GM12878 (cell line): ENCODE measurements at regions not wholly inside any gene's neighbourhood (a gene's known extent, or its start where the extent isn't known, plus 50 kb on each side); places are given as distances from the start of the nearest gene placed in this dataset.
"Not testable (repeated sequence)": the region's sequence is repeated elsewhere in the genome, so short reads cannot be mapped to it uniquely, and the experiment has no call there.

Experiments used
- JUNB ChIP-seq: IDR thresholded peaks from 2 replicates; pipeline ENCODE4 v1.6.1; 2016; ENCODE audit warnings: antibody characterized with exemption, mild to moderate bottlenecking
- MAX ChIP-seq: IDR thresholded peaks from 2 replicates; pipeline ENCODE4 v1.6.1; 2012; ENCODE audit warnings: low read depth, low read length, improper control_type of control experiment
- NFYA ChIP-seq: IDR thresholded peaks from 2 replicates; pipeline ENCODE4 v1.6.1; 2011; ENCODE audit warnings: low read depth, mild to moderate bottlenecking, low read length, improper control_type of control experiment, borderline replicate concordance
- NKRF ChIP-seq: fragments of 450-650 bp; conservative IDR thresholded peaks from 2 replicates; pipeline ENCODE4 v1.6.1; 2017; ENCODE audit warnings: mild to moderate bottlenecking, moderate library complexity
- POLR2AphosphoS5 ChIP-seq: IDR thresholded peaks from 2 replicates; pipeline ENCODE4 v1.6.1; 2011; ENCODE audit warnings: mild to moderate bottlenecking, low read length, inconsistent platforms
- RUNX3 ChIP-seq: IDR thresholded peaks from 2 replicates; pipeline ENCODE4 v1.6.1; 2012; ENCODE audit warnings: low read length, inconsistent platforms
- SMC3 ChIP-seq: IDR thresholded peaks from 2 replicates; pipeline ENCODE4 v1.6.1; 2011; ENCODE audit warnings: low read length, improper control_type of control experiment, borderline replicate concordance
- YBX1 ChIP-seq: fragments of 450-650 bp; IDR thresholded peaks from 2 replicates; pipeline ENCODE4 v1.6.1; 2016; ENCODE audit warnings: antibody characterized with exemption
- YY1 ChIP-seq: IDR thresholded peaks from 2 replicates; pipeline ENCODE4 v1.6.1; 2011; ENCODE audit warnings: low read depth, mild to moderate bottlenecking, low read length
- TF ChIP-seq, protein P1 (sequence below): IDR thresholded peaks from 2 replicates; pipeline ENCODE4 v1.6.1; 2012; ENCODE audit warnings: mild to moderate bottlenecking, low read depth, low read length
- TF ChIP-seq, protein P2 (sequence below), 3 experiments: IDR thresholded peaks in 2 of 3; conservative IDR thresholded peaks in 1 of 3; 2 replicates each; pipeline ENCODE4 v1.5.1; 2011; ENCODE audit warnings: low read depth in 3 of 3, low read length in 3 of 3, mild to moderate bottlenecking in 3 of 3, control low read depth in 2 of 3, moderate library complexity in 2 of 3, inconsistent platforms in 1 of 3, mixed read lengths in 1 of 3; ENCODE audit not compliant: control insufficient read depth in 2 of 3, insufficient read depth in 1 of 3; ENCODE audit errors: extremely low read depth in 1 of 3
- TF ChIP-seq, protein P3 (sequence below): fragments of 450-650 bp; IDR thresholded peaks from 2 replicates; pipeline ENCODE4 v1.6.1; 2014; ENCODE audit warnings: mild to moderate bottlenecking

- not testable (repeated sequence) for TF ChIP-seq NFYA, POLR2AphosphoS5, YBX1, JUNB, SMC3, RUNX3, MAX, YY1, NKRF
- TF ChIP-seq, protein P1, sequence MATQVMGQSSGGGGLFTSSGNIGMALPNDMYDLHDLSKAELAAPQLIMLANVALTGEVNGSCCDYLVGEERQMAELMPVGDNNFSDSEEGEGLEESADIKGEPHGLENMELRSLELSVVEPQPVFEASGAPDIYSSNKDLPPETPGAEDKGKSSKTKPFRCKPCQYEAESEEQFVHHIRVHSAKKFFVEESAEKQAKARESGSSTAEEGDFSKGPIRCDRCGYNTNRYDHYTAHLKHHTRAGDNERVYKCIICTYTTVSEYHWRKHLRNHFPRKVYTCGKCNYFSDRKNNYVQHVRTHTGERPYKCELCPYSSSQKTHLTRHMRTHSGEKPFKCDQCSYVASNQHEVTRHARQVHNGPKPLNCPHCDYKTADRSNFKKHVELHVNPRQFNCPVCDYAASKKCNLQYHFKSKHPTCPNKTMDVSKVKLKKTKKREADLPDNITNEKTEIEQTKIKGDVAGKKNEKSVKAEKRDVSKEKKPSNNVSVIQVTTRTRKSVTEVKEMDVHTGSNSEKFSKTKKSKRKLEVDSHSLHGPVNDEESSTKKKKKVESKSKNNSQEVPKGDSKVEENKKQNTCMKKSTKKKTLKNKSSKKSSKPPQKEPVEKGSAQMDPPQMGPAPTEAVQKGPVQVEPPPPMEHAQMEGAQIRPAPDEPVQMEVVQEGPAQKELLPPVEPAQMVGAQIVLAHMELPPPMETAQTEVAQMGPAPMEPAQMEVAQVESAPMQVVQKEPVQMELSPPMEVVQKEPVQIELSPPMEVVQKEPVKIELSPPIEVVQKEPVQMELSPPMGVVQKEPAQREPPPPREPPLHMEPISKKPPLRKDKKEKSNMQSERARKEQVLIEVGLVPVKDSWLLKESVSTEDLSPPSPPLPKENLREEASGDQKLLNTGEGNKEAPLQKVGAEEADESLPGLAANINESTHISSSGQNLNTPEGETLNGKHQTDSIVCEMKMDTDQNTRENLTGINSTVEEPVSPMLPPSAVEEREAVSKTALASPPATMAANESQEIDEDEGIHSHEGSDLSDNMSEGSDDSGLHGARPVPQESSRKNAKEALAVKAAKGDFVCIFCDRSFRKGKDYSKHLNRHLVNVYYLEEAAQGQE: not testable (repeated sequence)
- TF ChIP-seq, protein P2, sequence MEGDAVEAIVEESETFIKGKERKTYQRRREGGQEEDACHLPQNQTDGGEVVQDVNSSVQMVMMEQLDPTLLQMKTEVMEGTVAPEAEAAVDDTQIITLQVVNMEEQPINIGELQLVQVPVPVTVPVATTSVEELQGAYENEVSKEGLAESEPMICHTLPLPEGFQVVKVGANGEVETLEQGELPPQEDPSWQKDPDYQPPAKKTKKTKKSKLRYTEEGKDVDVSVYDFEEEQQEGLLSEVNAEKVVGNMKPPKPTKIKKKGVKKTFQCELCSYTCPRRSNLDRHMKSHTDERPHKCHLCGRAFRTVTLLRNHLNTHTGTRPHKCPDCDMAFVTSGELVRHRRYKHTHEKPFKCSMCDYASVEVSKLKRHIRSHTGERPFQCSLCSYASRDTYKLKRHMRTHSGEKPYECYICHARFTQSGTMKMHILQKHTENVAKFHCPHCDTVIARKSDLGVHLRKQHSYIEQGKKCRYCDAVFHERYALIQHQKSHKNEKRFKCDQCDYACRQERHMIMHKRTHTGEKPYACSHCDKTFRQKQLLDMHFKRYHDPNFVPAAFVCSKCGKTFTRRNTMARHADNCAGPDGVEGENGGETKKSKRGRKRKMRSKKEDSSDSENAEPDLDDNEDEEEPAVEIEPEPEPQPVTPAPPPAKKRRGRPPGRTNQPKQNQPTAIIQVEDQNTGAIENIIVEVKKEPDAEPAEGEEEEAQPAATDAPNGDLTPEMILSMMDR (IDR thresholded peaks at IDR 0.05 in 2 of 3, conservative IDR thresholded peaks at IDR 0.05 in 1 of 3; ENCODE audit: control insufficient read depth in 2 of 3, extremely low read depth in 1 of 3, insufficient read depth in 1 of 3, low read depth in 3 of 3, low read length in 3 of 3): not testable (repeated sequence)
- TF ChIP-seq, protein P3, sequence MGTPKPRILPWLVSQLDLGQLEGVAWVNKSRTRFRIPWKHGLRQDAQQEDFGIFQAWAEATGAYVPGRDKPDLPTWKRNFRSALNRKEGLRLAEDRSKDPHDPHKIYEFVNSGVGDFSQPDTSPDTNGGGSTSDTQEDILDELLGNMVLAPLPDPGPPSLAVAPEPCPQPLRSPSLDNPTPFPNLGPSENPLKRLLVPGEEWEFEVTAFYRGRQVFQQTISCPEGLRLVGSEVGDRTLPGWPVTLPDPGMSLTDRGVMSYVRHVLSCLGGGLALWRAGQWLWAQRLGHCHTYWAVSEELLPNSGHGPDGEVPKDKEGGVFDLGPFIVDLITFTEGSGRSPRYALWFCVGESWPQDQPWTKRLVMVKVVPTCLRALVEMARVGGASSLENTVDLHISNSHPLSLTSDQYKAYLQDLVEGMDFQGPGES: not testable (repeated sequence)
Measured at GRCh38 chr3:98713332-98713731, 49.8 kb upstream of the ST3GAL6 start.
